HG03354 (cell line): ENCODE measurements at regions not wholly inside any gene's neighbourhood (a gene's known extent, or its start where the extent isn't known, plus 50 kb on each side); places are given as distances from the start of the nearest gene placed in this dataset.
"Not testable (repeated sequence)": the region's sequence is repeated elsewhere in the genome, so short reads cannot be mapped to it uniquely, and the experiment has no call there.

Experiments used
- ATAC-seq: cut with Tn5 transposase; IDR thresholded peaks from one replicate; pipeline ENCODE4 v1.9.1; 2021; ENCODE audit warnings: mild to moderate bottlenecking; ENCODE audit not compliant: unreplicated experiment, poor library complexity, severe bottlenecking

GRCh38 chr1:60959701-60960100 lies 122.7 kb upstream of the NFIA start:
- no peak for ATAC-seq

- no peak for ATAC-seq
Observed at GRCh38 chr1:60958001-60958400, 124.4 kb upstream of the NFIA start.

GRCh38 chr1:60956520-60956919 lies 125.8 kb upstream of the NFIA start:
- ATAC-seq: no peak

GRCh38 chr1:60952612-60953111 lies 129.7 kb upstream of the NFIA start:
- ATAC-seq: no peak

GRCh38 chr1:60950224-60951063 lies 131.9 kb upstream of the NFIA start:
- ATAC-seq: no peak

GRCh38 chr1:60949826-60950197 lies 132.5 kb upstream of the NFIA start:
- no peak for ATAC-seq

GRCh38 chr1:60949154-60949825 lies 133.1 kb upstream of the NFIA start:
- no peak for ATAC-seq

GRCh38 chr1:60948486-60948885 lies 133.9 kb upstream of the NFIA start:
- no peak for ATAC-seq

- no peak for ATAC-seq
Observed at GRCh38 chr1:60947367-60947766, 135.0 kb upstream of the NFIA start.

GRCh38 chr1:60942896-60943638 lies 139.3 kb upstream of the NFIA start:
- no peak for ATAC-seq

GRCh38 chr1:60942291-60942690 lies 140.1 kb upstream of the NFIA start:
- no peak for ATAC-seq

- not testable (repeated sequence) for ATAC-seq
Observed at GRCh38 chr1:60940685-60941084, 141.7 kb upstream of the NFIA start.

GRCh38 chr1:60937720-60938119 lies 144.6 kb upstream of the NFIA start:
- ATAC-seq: no peak

- no peak for ATAC-seq
Observed at GRCh38 chr1:60936591-60937342, 145.6 kb upstream of the NFIA start.

GRCh38 chr1:60936163-60936562 lies 146.2 kb upstream of the NFIA start:
- ATAC-seq: no peak

GRCh38 chr1:60935599-60936110 lies 146.7 kb upstream of the NFIA start:
- no peak for ATAC-seq

GRCh38 chr1:60930130-60930529 lies 152.2 kb upstream of the NFIA start:
- no peak for ATAC-seq

GRCh38 chr1:60924964-60925798 lies 157.2 kb upstream of the NFIA start:
- no peak for ATAC-seq

- no peak for ATAC-seq
Observed at GRCh38 chr1:60924165-60924564, 158.2 kb upstream of the NFIA start.
